Epithelial cell of proximal tubule (primary cell): ENCODE measurements at regions not wholly inside any gene's neighbourhood (a gene's known extent, or its start where the extent isn't known, plus 50 kb on each side); places are given as distances from the start of the nearest gene placed in this dataset.
A peak's percentile ranks its signal among the peaks of the same experiment; 100 is the strongest.

Experiments used
- DNase-seq: peaks from one replicate; pipeline ENCODE4 v3.0.0-alpha.2; 2011; ENCODE audit warnings: low read depth
- H3K4me3 ChIP-seq: 2 replicates; pipeline ENCODE4 v1.5.1; 2011; ENCODE audit warnings: low read depth, mild to moderate bottlenecking, low read length
- TF ChIP-seq, protein P1 (sequence below): conservative IDR thresholded peaks from 2 replicates; pipeline ENCODE4 v1.5.1; 2012; ENCODE audit warnings: low read depth, mild to moderate bottlenecking, low read length

DNA sequence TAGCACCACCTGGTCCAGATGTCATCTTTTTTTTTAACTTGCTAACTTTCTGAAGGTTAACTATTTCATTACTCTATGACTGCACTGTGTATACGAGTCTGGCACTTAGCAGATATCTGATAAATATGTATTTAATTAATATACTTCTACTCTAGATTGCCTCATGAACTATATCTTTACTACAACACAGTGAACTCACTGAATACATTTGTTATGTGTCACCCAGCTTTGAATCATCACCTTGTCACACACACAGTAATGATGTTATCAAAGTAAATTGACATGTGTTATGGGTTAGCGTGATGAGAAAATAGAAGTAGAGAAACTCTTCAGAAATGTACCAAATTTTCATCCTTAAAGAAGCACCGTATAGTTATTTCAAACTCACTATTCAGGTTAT lies 419.3 kb upstream of the ADGRL3 start:
- TF ChIP-seq, protein P1, sequence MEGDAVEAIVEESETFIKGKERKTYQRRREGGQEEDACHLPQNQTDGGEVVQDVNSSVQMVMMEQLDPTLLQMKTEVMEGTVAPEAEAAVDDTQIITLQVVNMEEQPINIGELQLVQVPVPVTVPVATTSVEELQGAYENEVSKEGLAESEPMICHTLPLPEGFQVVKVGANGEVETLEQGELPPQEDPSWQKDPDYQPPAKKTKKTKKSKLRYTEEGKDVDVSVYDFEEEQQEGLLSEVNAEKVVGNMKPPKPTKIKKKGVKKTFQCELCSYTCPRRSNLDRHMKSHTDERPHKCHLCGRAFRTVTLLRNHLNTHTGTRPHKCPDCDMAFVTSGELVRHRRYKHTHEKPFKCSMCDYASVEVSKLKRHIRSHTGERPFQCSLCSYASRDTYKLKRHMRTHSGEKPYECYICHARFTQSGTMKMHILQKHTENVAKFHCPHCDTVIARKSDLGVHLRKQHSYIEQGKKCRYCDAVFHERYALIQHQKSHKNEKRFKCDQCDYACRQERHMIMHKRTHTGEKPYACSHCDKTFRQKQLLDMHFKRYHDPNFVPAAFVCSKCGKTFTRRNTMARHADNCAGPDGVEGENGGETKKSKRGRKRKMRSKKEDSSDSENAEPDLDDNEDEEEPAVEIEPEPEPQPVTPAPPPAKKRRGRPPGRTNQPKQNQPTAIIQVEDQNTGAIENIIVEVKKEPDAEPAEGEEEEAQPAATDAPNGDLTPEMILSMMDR, result no peak
- no peak for DNase-seq
- no peak overlapping the region for H3K4me3 ChIP-seq

DNA sequence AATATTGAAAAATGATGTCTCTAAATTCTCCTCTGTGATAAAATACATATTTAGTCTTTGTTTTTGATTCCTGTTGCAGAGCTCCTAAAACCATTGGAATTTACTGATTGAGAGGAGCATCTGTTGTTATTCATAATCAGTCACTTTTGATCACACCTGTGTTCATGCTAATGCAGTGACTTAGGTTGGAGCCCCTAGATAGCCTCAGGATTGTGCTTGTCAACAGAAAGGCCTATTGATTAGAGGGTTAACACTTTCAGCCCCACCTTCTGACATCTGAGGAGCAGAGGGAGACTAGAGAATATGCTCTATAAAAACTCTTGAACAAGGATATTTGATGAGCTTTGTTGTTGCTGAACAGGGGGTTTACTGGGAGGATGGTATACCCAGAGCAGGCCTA lies 409.5 kb upstream of the ADGRL3 start:
- no peak overlapping the region for H3K4me3 ChIP-seq
- no peak for DNase-seq
- TF ChIP-seq, protein P1, result no peak

DNA sequence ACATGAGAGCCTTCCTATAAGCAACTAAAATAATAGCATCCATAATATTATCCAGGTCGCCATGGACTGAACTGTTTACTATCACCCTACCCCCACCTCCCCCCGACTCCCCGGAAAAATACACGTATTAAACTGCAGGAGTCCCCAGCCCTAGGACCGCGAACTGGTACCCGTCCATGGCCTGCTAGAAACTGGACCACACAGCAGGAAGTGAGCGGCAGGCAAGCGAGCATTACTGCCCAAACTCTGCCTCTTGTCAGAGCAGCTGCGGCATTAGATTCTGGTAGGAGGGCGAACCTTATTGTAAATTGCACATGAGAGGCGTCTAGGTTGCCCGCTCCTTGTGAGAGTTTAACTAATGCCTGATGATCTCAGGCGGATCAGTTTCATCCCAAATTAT lies 405.8 kb upstream of the ADGRL3 start:
- DNase-seq, result no peak
- TF ChIP-seq, protein P1, result no peak
- H3K4me3 ChIP-seq, result no peak overlapping the region

DNA sequence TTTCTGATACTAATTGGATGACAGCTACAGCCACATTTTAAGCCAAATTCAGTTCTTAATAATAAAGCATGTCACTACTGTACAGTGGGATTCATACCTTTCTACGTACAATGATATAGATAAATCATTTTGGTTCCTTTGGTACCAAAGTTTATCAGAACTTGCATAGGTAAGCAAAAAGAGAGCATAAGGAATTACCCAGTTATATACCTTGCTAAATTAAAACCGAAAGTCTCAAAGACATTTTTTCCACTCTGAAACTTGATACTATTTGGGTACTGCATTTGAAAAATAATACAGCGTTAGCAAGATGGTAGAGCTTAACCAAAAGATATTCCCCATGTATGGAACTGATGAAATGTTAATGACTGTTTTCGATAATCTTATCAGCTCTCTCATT lies 400.9 kb upstream of the ADGRL3 start:
- no peak for DNase-seq
- TF ChIP-seq, protein P1, result no peak
- no peak overlapping the region for H3K4me3 ChIP-seq

DNA sequence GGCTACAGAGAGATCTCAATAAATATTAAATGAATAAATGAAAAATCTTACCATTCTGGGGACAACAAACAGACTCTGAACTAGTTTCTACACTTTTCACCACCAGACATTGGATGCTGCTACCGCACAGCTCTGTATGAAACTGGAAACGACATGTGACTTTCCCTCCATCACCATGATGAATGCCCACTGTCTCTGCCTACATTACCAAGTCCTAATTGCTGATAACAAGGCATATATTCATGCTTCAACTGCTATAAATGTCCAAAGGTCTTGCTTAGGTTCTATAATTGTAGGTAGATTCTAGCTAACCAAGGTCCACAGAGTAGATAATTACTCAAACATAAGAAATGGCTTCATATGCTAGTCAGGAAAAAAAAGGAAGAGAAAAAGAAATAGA lies 399.4 kb upstream of the ADGRL3 start:
- H3K4me3 ChIP-seq, result no peak overlapping the region
- TF ChIP-seq, protein P1, result no peak
- no peak for DNase-seq

DNA sequence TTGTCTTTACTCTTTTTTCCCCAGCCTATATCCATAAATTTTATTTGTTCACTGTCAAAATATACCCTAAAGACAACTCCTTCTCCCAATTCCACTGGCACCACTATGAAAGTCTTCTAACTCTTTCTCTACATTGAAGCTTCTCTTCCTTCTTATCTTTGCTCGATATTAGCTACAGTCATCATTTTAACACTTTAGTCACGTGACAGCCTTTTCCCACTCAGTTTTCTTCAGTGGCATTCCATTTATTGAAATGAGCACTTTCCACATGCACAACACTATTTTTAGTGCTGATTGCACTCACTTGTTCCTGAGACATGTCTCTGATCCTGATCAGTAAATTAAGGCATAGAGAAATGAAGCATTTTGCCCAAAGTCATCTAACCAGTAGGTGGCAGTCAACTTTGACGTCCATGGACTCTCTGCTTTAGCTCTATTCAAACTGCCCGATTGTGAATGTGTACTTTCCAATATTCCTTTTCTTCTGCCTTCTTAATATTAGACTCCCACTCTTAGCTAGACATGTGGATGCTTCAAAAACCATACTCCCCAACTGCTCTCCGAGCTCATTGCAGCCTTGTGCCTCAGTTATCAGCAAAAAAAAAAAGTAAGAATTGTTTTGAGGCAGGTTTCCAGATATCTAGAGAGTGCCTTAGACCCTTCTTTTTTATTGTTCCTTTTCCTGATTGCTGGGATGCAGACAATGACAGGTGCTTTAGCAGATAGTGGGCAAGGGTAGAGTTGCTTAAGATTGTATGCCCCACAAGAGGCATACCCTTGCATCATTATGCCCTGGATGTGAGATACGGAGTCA lies 394.4 kb upstream of the ADGRL3 start:
- TF ChIP-seq, protein P1, result peak; percentile 55
- no peak for DNase-seq
- H3K4me3 ChIP-seq, result no peak overlapping the region
